Fibroblast of lung (primary cell): ENCODE measurements at regions not wholly inside any gene's neighbourhood (a gene's known extent, or its start where the extent isn't known, plus 50 kb on each side); places are given as distances from the start of the nearest gene placed in this dataset.

Experiments used
- DNase-seq, 2 donors: peaks; one replicate each; pipeline versions ENCODE4 v3.0.0 to v3.0.0-alpha.2; 2010; ENCODE audit warnings: low read depth in 2 of 2
- H2AFZ ChIP-seq: 2 replicates; pipeline ENCODE4 v1.5.1; 2012; ENCODE audit warnings: low read length, control low read depth, inconsistent platforms
- H3K27ac ChIP-seq: 2 replicates; pipeline ENCODE4 v1.5.1; 2011; ENCODE audit warnings: low read length, control low read depth; ENCODE audit not compliant: insufficient read depth
- H3K27me3 ChIP-seq: 2 replicates; pipeline ENCODE4 v1.5.1; 2011; ENCODE audit warnings: mild to moderate bottlenecking, low read length; ENCODE audit not compliant: control insufficient read depth, insufficient read depth
- H3K36me3 ChIP-seq: 2 replicates; pipeline ENCODE4 v1.5.1; 2011; ENCODE audit warnings: low read length; ENCODE audit not compliant: control insufficient read depth, insufficient read depth
- H3K4me1 ChIP-seq: 2 replicates; pipeline ENCODE4 v1.5.1; 2011; ENCODE audit warnings: low read length; ENCODE audit not compliant: control insufficient read depth, insufficient read depth; ENCODE audit errors: extremely low read depth
- H3K4me2 ChIP-seq: 2 replicates; pipeline ENCODE4 v1.5.1; 2011; ENCODE audit warnings: low read length, control low read depth; ENCODE audit not compliant: insufficient read depth; ENCODE audit errors: extremely low read depth
- H3K4me3 ChIP-seq, 4 experiments: fragments of 200-600 bp in 1 of 4; sonication (generic) in 1 of 4; replicated peaks in 1 of 4; 2 replicates each; pipeline ENCODE4 v1.5.1; 2011 to 2016; ENCODE audit warnings: low read length in 4 of 4, low read depth in 3 of 4, mild to moderate bottlenecking in 3 of 4, control low read depth in 2 of 4, inconsistent platforms in 1 of 4, mixed read lengths in 1 of 4; ENCODE audit not compliant: insufficient read depth in 1 of 4; ENCODE audit errors: control extremely low read depth in 1 of 4
- H3K79me2 ChIP-seq: 2 replicates; pipeline ENCODE4 v1.5.1; 2012; ENCODE audit warnings: mild to moderate bottlenecking, low read length, inconsistent platforms; ENCODE audit not compliant: control insufficient read depth, insufficient read depth
- H3K9ac ChIP-seq: 2 replicates; pipeline ENCODE4 v1.5.1; 2011; ENCODE audit warnings: mild to moderate bottlenecking, low read length, control low read depth; ENCODE audit not compliant: insufficient read depth
- H3K9me3 ChIP-seq: 2 replicates; pipeline ENCODE4 v1.5.1; 2012; ENCODE audit warnings: low read depth, low read length; ENCODE audit not compliant: control insufficient read depth, insufficient read depth
- H4K20me1 ChIP-seq: 2 replicates; pipeline ENCODE4 v1.5.1; 2011; ENCODE audit warnings: low read length; ENCODE audit not compliant: control insufficient read depth, insufficient read depth; ENCODE audit errors: extremely low read depth
- EZH2 ChIP-seq: IDR thresholded peaks from 2 replicates; pipeline ENCODE4 v1.5.1; 2012; ENCODE audit warnings: low read length, control low read depth, mild to moderate bottlenecking; ENCODE audit errors: missing control alignments
- TF ChIP-seq, protein P1 (sequence below), 2 donors: IDR thresholded peaks in 1 of 2; conservative IDR thresholded peaks in 1 of 2; 1 replicate in 1 of 2; 2 replicates in 1 of 2; pipeline ENCODE4 v1.5.1; 2011 to 2012; ENCODE audit warnings: low read length in 2 of 2, control low read depth in 1 of 2, inconsistent platforms in 1 of 2, low read depth in 1 of 2, mild to moderate bottlenecking in 1 of 2

DNA sequence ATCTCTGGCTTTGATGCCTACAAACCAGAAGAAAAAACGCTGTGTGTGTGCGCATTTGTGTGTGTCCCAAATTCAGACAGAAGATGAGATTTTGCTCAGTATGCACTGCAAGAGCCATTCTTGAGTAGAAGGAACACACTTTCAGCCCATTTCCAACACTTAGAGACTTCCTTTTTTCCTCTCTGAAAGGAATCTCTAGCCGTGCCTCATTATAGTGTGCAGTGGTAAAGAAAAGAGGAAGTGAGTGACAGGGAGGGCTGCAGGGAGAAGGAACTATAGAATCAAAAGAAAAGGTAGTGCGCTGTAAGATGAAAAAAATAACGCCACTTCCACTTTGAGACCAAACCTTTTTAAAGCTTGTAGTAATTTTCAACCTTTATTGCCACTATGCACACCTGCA lies 1400.9 kb upstream of the FLRT2 start:
- Histone ChIP-seq H3K27me3 (no peaks in the 10 kb centered on the region), H3K27ac (no peak overlapping the region), H3K9ac (no peak overlapping the region), H4K20me1 (no peaks in the 10 kb centered on the region), H3K4me1 (no peaks in the 10 kb centered on the region), H3K79me2 (no peaks in the 10 kb centered on the region), H3K4me3 (no peak overlapping the region), H3K9me3 (no peaks in the 10 kb centered on the region), H3K36me3 (no peaks in the 10 kb centered on the region), H3K4me2 (no peak overlapping the region), H2AFZ (no peak overlapping the region)
- TF ChIP-seq, protein P1, sequence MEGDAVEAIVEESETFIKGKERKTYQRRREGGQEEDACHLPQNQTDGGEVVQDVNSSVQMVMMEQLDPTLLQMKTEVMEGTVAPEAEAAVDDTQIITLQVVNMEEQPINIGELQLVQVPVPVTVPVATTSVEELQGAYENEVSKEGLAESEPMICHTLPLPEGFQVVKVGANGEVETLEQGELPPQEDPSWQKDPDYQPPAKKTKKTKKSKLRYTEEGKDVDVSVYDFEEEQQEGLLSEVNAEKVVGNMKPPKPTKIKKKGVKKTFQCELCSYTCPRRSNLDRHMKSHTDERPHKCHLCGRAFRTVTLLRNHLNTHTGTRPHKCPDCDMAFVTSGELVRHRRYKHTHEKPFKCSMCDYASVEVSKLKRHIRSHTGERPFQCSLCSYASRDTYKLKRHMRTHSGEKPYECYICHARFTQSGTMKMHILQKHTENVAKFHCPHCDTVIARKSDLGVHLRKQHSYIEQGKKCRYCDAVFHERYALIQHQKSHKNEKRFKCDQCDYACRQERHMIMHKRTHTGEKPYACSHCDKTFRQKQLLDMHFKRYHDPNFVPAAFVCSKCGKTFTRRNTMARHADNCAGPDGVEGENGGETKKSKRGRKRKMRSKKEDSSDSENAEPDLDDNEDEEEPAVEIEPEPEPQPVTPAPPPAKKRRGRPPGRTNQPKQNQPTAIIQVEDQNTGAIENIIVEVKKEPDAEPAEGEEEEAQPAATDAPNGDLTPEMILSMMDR (conservative IDR thresholded peaks at IDR 0.05 in 1 of 2, IDR thresholded peaks at IDR 0.05 in 1 of 2; ENCODE audit: low read depth in 1 of 2, low read length in 2 of 2), result no peak
- TF ChIP-seq EZH2, result no peak
- DNase-seq, result no peak

DNA sequence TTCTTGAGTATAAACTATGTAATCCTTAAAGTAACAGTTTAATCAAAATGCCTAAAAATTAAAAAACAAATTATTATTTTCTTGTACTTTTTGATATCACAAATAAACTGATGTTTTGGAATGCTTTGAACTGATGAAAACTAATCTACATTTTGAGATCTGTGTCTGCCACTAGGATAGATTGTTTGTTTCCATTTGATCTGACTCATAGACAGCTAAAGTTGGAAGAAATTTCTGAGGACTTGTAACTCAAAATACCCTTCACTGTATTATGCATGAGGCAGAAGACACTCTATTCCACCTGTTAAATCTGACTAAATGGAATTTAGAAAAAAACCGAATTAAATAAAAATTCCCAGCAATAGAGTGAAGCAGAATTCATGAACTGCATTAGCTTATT lies 1400.0 kb upstream of the FLRT2 start:
- no peak overlapping the region for H2AFZ ChIP-seq
- H3K4me3 ChIP-seq, result no peak overlapping the region
- H3K9ac ChIP-seq, result no peak overlapping the region
- peak in 1 of 2 donors; percentile 7 for DNase-seq
- no peak for TF ChIP-seq EZH2
- TF ChIP-seq, protein P1 (conservative IDR thresholded peaks at IDR 0.05 in 1 of 2, IDR thresholded peaks at IDR 0.05 in 1 of 2; ENCODE audit: low read depth in 1 of 2, low read length in 2 of 2), result no peak
- no peaks in the 10 kb centered on the region for H3K27me3 ChIP-seq
- no peak overlapping the region for H3K27ac ChIP-seq
- H3K79me2 ChIP-seq, result no peaks in the 10 kb centered on the region
- no peak overlapping the region for H3K4me2 ChIP-seq
- no peaks in the 10 kb centered on the region for H3K9me3 ChIP-seq
- no peaks in the 10 kb centered on the region for H3K4me1 ChIP-seq
- H3K36me3 ChIP-seq, result no peaks in the 10 kb centered on the region
- no peaks in the 10 kb centered on the region for H4K20me1 ChIP-seq

DNA sequence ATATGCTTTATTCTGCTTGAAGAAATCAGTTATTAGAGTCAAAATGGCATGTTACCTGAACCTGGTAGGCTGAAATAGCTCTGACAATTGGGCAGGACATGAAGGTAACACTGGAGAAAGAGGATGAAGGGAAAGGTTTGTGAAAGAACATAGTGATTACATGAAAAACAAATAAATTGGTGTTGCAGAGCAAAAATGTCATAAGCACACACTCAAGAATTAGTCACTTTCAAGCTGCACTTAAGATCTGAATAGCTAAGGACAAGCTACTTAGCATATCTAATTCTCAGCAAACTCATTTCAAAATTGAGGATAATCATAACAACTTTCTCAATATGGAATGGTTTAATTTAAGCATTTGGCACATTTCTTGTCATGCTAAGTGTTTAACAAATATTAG lies 1398.0 kb upstream of the FLRT2 start:
- Histone ChIP-seq H3K79me2 (no peaks in the 10 kb centered on the region), H3K4me2 (no peak overlapping the region), H3K27me3 (no peaks in the 10 kb centered on the region), H3K27ac (no peak overlapping the region), H3K4me1 (no peaks in the 10 kb centered on the region), H3K9ac (no peak overlapping the region), H3K36me3 (no peaks in the 10 kb centered on the region), H2AFZ (no peak overlapping the region), H3K9me3 (no peaks in the 10 kb centered on the region), H4K20me1 (no peaks in the 10 kb centered on the region), H3K4me3 (no peak overlapping the region)
- DNase-seq, result no peak
- TF ChIP-seq EZH2, result no peak
- TF ChIP-seq, protein P1 (conservative IDR thresholded peaks at IDR 0.05 in 1 of 2, IDR thresholded peaks at IDR 0.05 in 1 of 2; ENCODE audit: low read depth in 1 of 2, low read length in 2 of 2), result no peak
